ENCODE measurements at regions not wholly inside any gene's neighbourhood (a gene's known extent, or its start where the extent isn't known, plus 50 kb on each side); places are given as distances from the start of the nearest gene placed in this dataset.
"Not testable (repeated sequence)": the region's sequence is repeated elsewhere in the genome, so short reads cannot be mapped to it uniquely, and the experiment has no call there.

GRCh38 chr5:18799482-18800128 is 1165.3 kb downstream of the TAF11L14 start:
- no peak overlapping the region for H3K27ac Mint-ChIP-seq
- TF ChIP-seq CTCF (IDR thresholded peaks at IDR 0.05; ENCODE audit: unreplicated experiment in 3 of 3) = no peak
- H3K4me3 Mint-ChIP-seq = no peak overlapping the region
- H3K27me3 Mint-ChIP-seq (ENCODE audit: low read depth) = no peaks in the 10 kb centered on the region
- H3K36me3 Mint-ChIP-seq (ENCODE audit: low read depth) = no peaks in the 10 kb centered on the region
- no peaks in the 10 kb centered on the region for H3K4me1 Mint-ChIP-seq
- H3K9me3 Mint-ChIP-seq = peaks cover 2% of the 10 kb centered on the region

GRCh38 chr5:18800293-18801025 is 1166.2 kb downstream of the TAF11L14 start:
- H3K36me3 Mint-ChIP-seq (ENCODE audit: low read depth) = no peaks in the 10 kb centered on the region
- no peaks in the 10 kb centered on the region for H3K27me3 Mint-ChIP-seq (ENCODE audit: low read depth)
- H3K4me3 Mint-ChIP-seq = no peak overlapping the region
- TF ChIP-seq CTCF (IDR thresholded peaks at IDR 0.05; ENCODE audit: unreplicated experiment in 3 of 3) = no peak
- no peaks in the 10 kb centered on the region for H3K4me1 Mint-ChIP-seq
- no peak overlapping the region for H3K27ac Mint-ChIP-seq
- peaks cover 2% of the 10 kb centered on the region for H3K9me3 Mint-ChIP-seq

- not testable (repeated sequence) for H3K9me3 Mint-ChIP-seq; H3K36me3 Mint-ChIP-seq (ENCODE audit: low read depth); H3K4me3 Mint-ChIP-seq; H3K4me1 Mint-ChIP-seq; H3K27me3 Mint-ChIP-seq (ENCODE audit: low read depth); H3K27ac Mint-ChIP-seq
These were observed 1167.2 kb downstream of the TAF11L14 start for GRCh38 chr5:18801413-18801812.

GRCh38 chr5:18802336-18802735 is 1168.1 kb downstream of the TAF11L14 start:
- no peak overlapping the region for H3K4me3 Mint-ChIP-seq
- H3K36me3 Mint-ChIP-seq (ENCODE audit: low read depth) = no peaks in the 10 kb centered on the region
- no peak overlapping the region for H3K27ac Mint-ChIP-seq
- no peak for TF ChIP-seq CTCF (IDR thresholded peaks at IDR 0.05; ENCODE audit: unreplicated experiment in 3 of 3)
- no peaks in the 10 kb centered on the region for H3K4me1 Mint-ChIP-seq
- H3K9me3 Mint-ChIP-seq = peaks cover 2% of the 10 kb centered on the region
- H3K27me3 Mint-ChIP-seq (ENCODE audit: low read depth) = no peaks in the 10 kb centered on the region

- no peaks in the 10 kb centered on the region for H3K36me3 Mint-ChIP-seq (ENCODE audit: low read depth)
- no peak overlapping the region for H3K27ac Mint-ChIP-seq
- H3K4me3 Mint-ChIP-seq = no peak overlapping the region
- TF ChIP-seq CTCF (IDR thresholded peaks at IDR 0.05; ENCODE audit: unreplicated experiment in 3 of 3) = no peak
- no peaks in the 10 kb centered on the region for H3K4me1 Mint-ChIP-seq
- H3K27me3 Mint-ChIP-seq (ENCODE audit: low read depth) = no peaks in the 10 kb centered on the region
- peaks cover 2% of the 10 kb centered on the region for H3K9me3 Mint-ChIP-seq
These were observed 1171.1 kb downstream of the TAF11L14 start for GRCh38 chr5:18805376-18805775.

GRCh38 chr5:18807256-18808149 is 1173.2 kb downstream of the TAF11L14 start:
- Mint-ChIP-seq H3K36me3 (ENCODE audit: low read depth) (no peaks in the 10 kb centered on the region), H3K27me3 (ENCODE audit: low read depth) (no peaks in the 10 kb centered on the region), H3K9me3 (no peaks in the 10 kb centered on the region), H3K4me3 (no peak overlapping the region), H3K27ac (no peak overlapping the region), H3K4me1 (no peaks in the 10 kb centered on the region)
- no peak for TF ChIP-seq CTCF (IDR thresholded peaks at IDR 0.05; ENCODE audit: unreplicated experiment in 3 of 3)
